Right lobe of liver (tissue), 6 donors: ENCODE measurements at regions not wholly inside any gene's neighbourhood (a gene's known extent, or its start where the extent isn't known, plus 50 kb on each side); places are given as distances from the start of the nearest gene placed in this dataset.

ENCODE experiments used
- ATAC-seq, 4 donors: fragments of 200-7000 bp; cut with Tn5 transposase; one replicate each; pipeline ENCODE4 v1.9.1; 2020; ENCODE audit warnings: mild to moderate bottlenecking in 4 of 4, moderate library complexity in 4 of 4
- DNase-seq, 3 donors: peaks; one replicate each; pipeline ENCODE4 v3.0.0-alpha.2; 2020
- H3K27ac ChIP-seq, 3 donors: fragments of 200-600 bp; one replicate each; pipeline ENCODE4 v1.8.0; 2022
- H3K27me3 ChIP-seq, 2 donors: fragments of 200-600 bp; one replicate each; pipeline ENCODE4 v1.8.0; 2022
- H3K36me3 ChIP-seq, 4 donors: fragments of 200-600 bp; sonication (generic) in 1 of 4; one replicate each; pipeline versions ENCODE4 v1.5.1 to v1.8.0; 2017 to 2022; ENCODE audit warnings: control low read depth in 1 of 4
- H3K4me1 ChIP-seq, 4 donors: fragments of 200-600 bp; sonication (generic) in 1 of 4; one replicate each; pipeline versions ENCODE4 v1.5.1 to v1.8.0; 2017 to 2022; ENCODE audit warnings: control low read depth in 1 of 4
- H3K4me3 ChIP-seq, 3 donors: fragments of 200-600 bp; one replicate each; pipeline ENCODE4 v1.8.0; 2022
- H3K9me3 ChIP-seq, 4 donors: fragments of 200-600 bp; sonication (generic) in 1 of 4; one replicate each; pipeline versions ENCODE4 v1.5.1 to v1.8.0; 2017 to 2022; ENCODE audit warnings: control low read depth in 1 of 4
- CTCF ChIP-seq, 4 donors: fragments of 200-600 bp in 3 of 4; fragments of 450-650 bp in 1 of 4; IDR thresholded peaks; one replicate each; pipeline versions ENCODE4 v1.5.1 to v1.8.0; 2016 to 2022; ENCODE audit warnings: antibody characterized with exemption in 4 of 4, mild to moderate bottlenecking in 2 of 4
- POLR2A ChIP-seq: fragments of 450-650 bp; IDR thresholded peaks from one replicate; pipeline ENCODE4 v1.6.1; 2017; ENCODE audit warnings: antibody characterized with exemption, mild to moderate bottlenecking
- WGBS: methylation state at CpG from one replicate; pipeline ENCODE4 v1.1.6; 2018; ENCODE audit warnings: low coverage, low lambda C conversion rate; ENCODE audit not compliant: insufficient coverage; ENCODE audit errors: missing lambda C conversion rate; 5-methylcytosine and 5-hydroxymethylcytosine counted together
- intact Hi-C, 2 donors: fragments of 100-400 bp; cut with DNase I; formaldehyde crosslinking; loops; one replicate each; pipeline versions ENCODE4 v1.11.2 to v1.14.1; 2022
- donor health status: DM: no; HTN: yes; CAD: no.
- donor health status: DM: no; HTN: no; CAD: no.
- donor health status: DM: no; HTN: no; CAD: no.
- donor health status: DM: no; HTN: yes; CAD: no.
- donor health status: DM: no; HTN: yes; CAD: no.

DNA sequence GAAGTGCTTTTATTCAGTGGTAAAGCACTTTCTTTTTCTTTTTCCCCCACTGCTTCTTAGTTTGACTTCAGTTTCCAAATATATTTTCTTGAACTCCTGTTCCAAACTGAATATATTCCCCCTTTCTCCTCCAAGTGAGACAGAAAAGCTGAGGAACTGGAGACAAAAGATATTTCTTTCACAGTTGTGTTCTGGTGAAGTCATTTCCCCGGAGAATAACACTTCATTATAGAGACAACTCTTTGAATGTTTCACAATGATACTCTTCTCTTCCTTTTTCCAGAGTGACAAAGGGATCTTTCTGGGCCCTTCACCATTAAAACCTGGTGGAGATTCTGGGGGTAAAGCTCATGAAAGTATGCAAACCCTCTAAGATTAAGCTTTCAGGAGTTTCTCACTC, 860.8 kb upstream of the SLITRK5 start:
- DNase-seq = no peak
- TF ChIP-seq POLR2A = no peak
- TF ChIP-seq CTCF (IDR thresholded peaks at IDR 0.05) = no peak
- intact Hi-C loops = no loop called here
- no peak for ATAC-seq
- no peak overlapping the region for H3K4me3 ChIP-seq
- no peaks in the 10 kb centered on the region for H3K36me3 ChIP-seq
- 63% methylated on average over 1 of the region's 1 CpG for WGBS
- no peaks in the 10 kb centered on the region for H3K9me3 ChIP-seq
- no peaks in the 10 kb centered on the region for H3K27me3 ChIP-seq
- H3K4me1 ChIP-seq = no peaks in the 10 kb centered on the region
- no peak overlapping the region for H3K27ac ChIP-seq

- Histone ChIP-seq H3K4me1 (no peaks in the 10 kb centered on the region), H3K9me3 (no peaks in the 10 kb centered on the region), H3K27ac (no peak overlapping the region), H3K36me3 (no peaks in the 10 kb centered on the region), H3K4me3 (no peak overlapping the region), H3K27me3 (no peaks in the 10 kb centered on the region)
- intact Hi-C loops = no loop called here
- DNase-seq (no peak), ATAC-seq (no peak)
- WGBS = 25% methylated on average over 1 of the region's 1 CpG
- TF ChIP-seq POLR2A (no peak), CTCF (IDR thresholded peaks at IDR 0.05) (no peak)
Measured at GRCh38 chr13:86813198-86813597, 858.0 kb upstream of the SLITRK5 start.

- DNase-seq (no peak), ATAC-seq (peak; percentile 61 to 93 (median 76))
- Histone ChIP-seq H3K9me3 (no peaks in the 10 kb centered on the region), H3K27ac (no peak overlapping the region), H3K27me3 (no peaks in the 10 kb centered on the region), H3K4me3 (no peak overlapping the region), H3K4me1 (no peaks in the 10 kb centered on the region), H3K36me3 (no peaks in the 10 kb centered on the region)
- intact Hi-C loops = no loop called here
- TF ChIP-seq CTCF (IDR thresholded peaks at IDR 0.05) = no peak
- no peak for TF ChIP-seq POLR2A
- 33% methylated on average over 1 of the region's 1 CpG for WGBS
Measured at GRCh38 chr13:86825410-86825809, 845.8 kb upstream of the SLITRK5 start.

GRCh38 chr13:86826232-86826631, 844.9 kb upstream of the SLITRK5 start:
- Histone ChIP-seq H3K9me3 (no peaks in the 10 kb centered on the region), H3K27me3 (no peaks in the 10 kb centered on the region), H3K36me3 (no peaks in the 10 kb centered on the region), H3K4me1 (no peaks in the 10 kb centered on the region), H3K27ac (no peak overlapping the region), H3K4me3 (no peak overlapping the region)
- ATAC-seq = no peak
- intact Hi-C loops = no loop called here
- WGBS = 57% methylated on average over 3 of the region's 3 CpGs
- DNase-seq = no peak
- TF ChIP-seq CTCF (IDR thresholded peaks at IDR 0.05) (no peak), POLR2A (no peak)

GRCh38 chr13:86830046-86830445, 841.1 kb upstream of the SLITRK5 start:
- Histone ChIP-seq H3K27ac (no peak overlapping the region), H3K36me3 (no peaks in the 10 kb centered on the region), H3K27me3 (no peaks in the 10 kb centered on the region), H3K4me3 (no peak overlapping the region), H3K9me3 (no peaks in the 10 kb centered on the region), H3K4me1 (no peaks in the 10 kb centered on the region)
- 34% methylated on average over 4 of the region's 4 CpGs for WGBS
- TF ChIP-seq POLR2A (no peak), CTCF (IDR thresholded peaks at IDR 0.05) (no peak)
- ATAC-seq = no peak
- DNase-seq = no peak
- intact Hi-C loops = no loop called here
